Heart left ventricle (tissue), 13 donors: ENCODE measurements at regions not wholly inside any gene's neighbourhood (a gene's known extent, or its start where the extent isn't known, plus 50 kb on each side); places are given as distances from the start of the nearest gene placed in this dataset.
"Not testable (repeated sequence)": the region's sequence is repeated elsewhere in the genome, so short reads cannot be mapped to it uniquely, and the experiment has no call there.

Experiments
- POLR2A ChIP-seq, 2 donors: fragments of 450-650 bp; IDR thresholded peaks; one replicate each; pipeline ENCODE4 v1.6.1; 2017; ENCODE audit warnings: antibody characterized with exemption in 2 of 2, mild to moderate bottlenecking in 2 of 2, moderate library complexity in 2 of 2
- TF ChIP-seq, protein P1 (sequence below), 12 donors: fragments of 200-600 bp; sonication (generic) in 4 of 12; IDR thresholded peaks; one replicate each; pipeline versions ENCODE4 v1.5.0 to v1.8.0; 2018 to 2022; ENCODE audit warnings: antibody characterized with exemption in 12 of 12, mild to moderate bottlenecking in 5 of 12
- donor health status: ischemic (EF 13 %, LVEDD 7.1; RV severe dilation, severe dysfunction).
- donor health status: DM: no; HTN: yes; CAD: no.
- donor health status: DM: no; HTN: no; CAD: no.
- donor health status: ischemic (EF 25% LVEDD 6.9; RV normal size, moderate dysfunction).
- donor health status: ischemic (EF 25% LVEDD 5.7; RV mildly dilated, moderate dysfunction).
- donor health status: ischemic (EF 35%, LVEDD 5.7; RV mildly dilated, moderate dysfunction).
- donor health status: nonischemic (EF 11% LVEDD 7.7; RV severe dilation, severe dysfunction).
- donor health status: DM: yes; HTN: yes; CAD: no.
- donor health status: PGD.
- donor health status: ischemic (EF 29% LVEDD 5.4; RV normal size, mild dysfunction).
- donor health status: nonischemic (EF 23%, LVEDD 6.1; RV moderate dilation, normal function).

DNA sequence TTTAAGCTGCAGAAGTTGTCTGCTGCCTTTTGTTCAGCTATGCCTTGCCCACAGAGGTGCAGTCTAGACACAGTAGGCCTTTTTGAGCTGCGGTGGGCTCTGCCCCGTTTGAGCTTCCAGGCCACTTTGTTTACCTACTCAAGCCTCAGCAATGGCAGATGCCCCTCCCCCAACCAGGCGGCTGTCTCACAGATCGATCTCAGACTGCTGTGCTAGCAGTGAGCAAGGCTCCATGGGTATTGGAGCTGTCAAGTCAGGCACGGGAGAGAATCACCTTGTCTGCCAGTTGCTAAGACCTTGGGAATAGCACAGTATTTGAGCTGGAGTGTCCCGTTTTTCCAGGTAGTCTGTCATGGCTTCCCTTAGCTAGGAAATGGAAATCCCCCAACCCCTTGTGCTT is 587.8 kb upstream of the CLINT1 start:
- TF ChIP-seq, protein P1, sequence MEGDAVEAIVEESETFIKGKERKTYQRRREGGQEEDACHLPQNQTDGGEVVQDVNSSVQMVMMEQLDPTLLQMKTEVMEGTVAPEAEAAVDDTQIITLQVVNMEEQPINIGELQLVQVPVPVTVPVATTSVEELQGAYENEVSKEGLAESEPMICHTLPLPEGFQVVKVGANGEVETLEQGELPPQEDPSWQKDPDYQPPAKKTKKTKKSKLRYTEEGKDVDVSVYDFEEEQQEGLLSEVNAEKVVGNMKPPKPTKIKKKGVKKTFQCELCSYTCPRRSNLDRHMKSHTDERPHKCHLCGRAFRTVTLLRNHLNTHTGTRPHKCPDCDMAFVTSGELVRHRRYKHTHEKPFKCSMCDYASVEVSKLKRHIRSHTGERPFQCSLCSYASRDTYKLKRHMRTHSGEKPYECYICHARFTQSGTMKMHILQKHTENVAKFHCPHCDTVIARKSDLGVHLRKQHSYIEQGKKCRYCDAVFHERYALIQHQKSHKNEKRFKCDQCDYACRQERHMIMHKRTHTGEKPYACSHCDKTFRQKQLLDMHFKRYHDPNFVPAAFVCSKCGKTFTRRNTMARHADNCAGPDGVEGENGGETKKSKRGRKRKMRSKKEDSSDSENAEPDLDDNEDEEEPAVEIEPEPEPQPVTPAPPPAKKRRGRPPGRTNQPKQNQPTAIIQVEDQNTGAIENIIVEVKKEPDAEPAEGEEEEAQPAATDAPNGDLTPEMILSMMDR (IDR thresholded peaks at IDR 0.05) = not testable (repeated sequence)
- TF ChIP-seq POLR2A (IDR thresholded peaks at IDR 0.05) = not testable (repeated sequence)
